ENCODE measurements at regions not wholly inside any gene's neighbourhood (a gene's known extent, or its start where the extent isn't known, plus 50 kb on each side); places are given as distances from the start of the nearest gene placed in this dataset.

DNA sequence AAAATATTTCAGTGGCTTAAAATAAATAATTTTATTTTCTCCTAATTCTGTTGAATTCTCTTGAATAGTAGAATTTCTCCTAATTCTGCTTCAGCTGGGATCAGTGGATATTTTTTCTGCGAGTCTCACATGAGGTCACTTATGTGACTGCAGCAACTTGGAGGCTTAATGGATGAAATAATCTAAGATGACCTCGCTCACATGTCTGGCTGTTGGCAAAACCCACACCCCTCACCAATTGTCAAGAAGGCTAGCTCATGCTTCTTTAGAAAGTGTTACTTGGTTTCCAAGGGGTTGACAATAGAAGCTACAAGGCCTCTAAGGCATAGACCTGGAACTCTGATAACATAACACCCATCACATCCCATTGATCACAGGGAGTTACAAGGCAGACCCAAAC is 156.9 kb upstream of the DPYD start:
- TF ChIP-seq EP300 (IDR thresholded peaks at IDR 0.05) (no peak), POLR2A (IDR thresholded peaks at IDR 0.05) (no peak), CTCF (IDR thresholded peaks at IDR 0.05) (no peak)

Data from ovary (tissue), 3 donors.